Mesenchymal stem cell (in vitro differentiated cells and primary cell): ENCODE measurements at regions not wholly inside any gene's neighbourhood (a gene's known extent, or its start where the extent isn't known, plus 50 kb on each side); places are given as distances from the start of the nearest gene placed in this dataset.

Source experiments
- DNase-seq: peaks from one replicate; pipeline ENCODE4 v3.0.0-alpha.2; 2013
- H2AFZ ChIP-seq: one replicate; pipeline ENCODE4 v1.6.1; 2013; ENCODE audit warnings: low read depth, mild to moderate bottlenecking, control low read depth, inconsistent platforms, low read length, moderate library complexity
- H2AK5ac ChIP-seq: 2 replicates; pipeline ENCODE4 v1.6.1; 2013; ENCODE audit warnings: low read length, moderate library complexity, mild to moderate bottlenecking, inconsistent platforms; ENCODE audit not compliant: severe bottlenecking
- H2BK120ac ChIP-seq: one replicate; pipeline ENCODE4 v1.6.1; 2013; ENCODE audit warnings: low read depth, mild to moderate bottlenecking, inconsistent platforms, low read length, moderate library complexity
- H2BK12ac ChIP-seq, 2 experiments: one replicate each; pipeline ENCODE4 v1.6.1; 2013; ENCODE audit warnings: inconsistent platforms in 2 of 2, low read length in 2 of 2, mild to moderate bottlenecking in 2 of 2, moderate library complexity in 2 of 2, control low read depth in 1 of 2
- H2BK15ac ChIP-seq: one replicate; pipeline ENCODE4 v1.6.1; 2013; ENCODE audit warnings: mild to moderate bottlenecking, low read depth, inconsistent platforms; ENCODE audit not compliant: poor library complexity, severe bottlenecking
- H2BK5ac ChIP-seq: 2 replicates; pipeline ENCODE4 v1.6.1; 2013; ENCODE audit warnings: low read depth, mild to moderate bottlenecking, low read length, control low read depth, inconsistent platforms; ENCODE audit not compliant: poor library complexity, severe bottlenecking
- H3K14ac ChIP-seq, 2 experiments: one replicate each; pipeline ENCODE4 v1.6.1; 2013; ENCODE audit warnings: inconsistent platforms in 2 of 2, low read length in 2 of 2, control low read depth in 1 of 2, mild to moderate bottlenecking in 1 of 2, moderate library complexity in 1 of 2
- H3K18ac ChIP-seq, 2 experiments: one replicate each; pipeline ENCODE4 v1.6.1; 2013; ENCODE audit warnings: inconsistent platforms in 2 of 2, low read length in 2 of 2, control low read depth in 1 of 2, low read depth in 1 of 2, mild to moderate bottlenecking in 1 of 2
- H3K23ac ChIP-seq, 2 experiments: one replicate each; pipeline ENCODE4 v1.6.1; 2013; ENCODE audit warnings: inconsistent platforms in 2 of 2, low read length in 2 of 2, mild to moderate bottlenecking in 2 of 2, moderate library complexity in 2 of 2, control low read depth in 1 of 2
- H3K27ac ChIP-seq: 2 replicates; pipeline ENCODE4 v1.5.1; 2013; ENCODE audit warnings: mild to moderate bottlenecking, moderate library complexity, low read length, control low read depth, inconsistent platforms; ENCODE audit not compliant: poor library complexity, severe bottlenecking
- H3K27me3 ChIP-seq, 2 experiments: 2 replicates each; pipeline versions ENCODE4 v1.6.1 to v1.7.0; 2013; ENCODE audit warnings: low read length in 2 of 2, mild to moderate bottlenecking in 2 of 2, moderate library complexity in 2 of 2, control low read depth in 1 of 2, inconsistent platforms in 1 of 2; ENCODE audit not compliant: control insufficient read depth in 1 of 2, insufficient read depth in 1 of 2
- H3K36me3 ChIP-seq, 2 experiments: 2 replicates each; pipeline versions ENCODE4 v1.6.1 to v1.7.0; 2013; ENCODE audit warnings: low read length in 2 of 2, control low read depth in 1 of 2, inconsistent platforms in 1 of 2, low read depth in 1 of 2, mild to moderate bottlenecking in 1 of 2; ENCODE audit not compliant: insufficient read depth in 2 of 2, control insufficient read depth in 1 of 2
- H3K4ac ChIP-seq, 2 experiments: one replicate each; pipeline ENCODE4 v1.6.1; 2013; ENCODE audit warnings: inconsistent platforms in 2 of 2, low read length in 2 of 2, mild to moderate bottlenecking in 2 of 2, moderate library complexity in 2 of 2, control low read depth in 1 of 2, low read depth in 1 of 2
- H3K4me1 ChIP-seq: 2 replicates; pipeline ENCODE4 v1.6.1; 2013; ENCODE audit warnings: low read depth, low read length, control low read depth; ENCODE audit not compliant: control insufficient read depth, insufficient read depth
- H3K4me2 ChIP-seq: 2 replicates; pipeline ENCODE4 v1.6.1; 2013; ENCODE audit warnings: low read length, mild to moderate bottlenecking, inconsistent platforms; ENCODE audit not compliant: poor library complexity, severe bottlenecking
- H3K4me3 ChIP-seq, 2 experiments: 2 replicates each; pipeline versions ENCODE4 v1.5.1 to v1.7.0; 2013; ENCODE audit warnings: low read length in 2 of 2, mild to moderate bottlenecking in 2 of 2, control low read depth in 1 of 2, low read depth in 1 of 2; ENCODE audit not compliant: insufficient read depth in 1 of 2
- H3K79me1 ChIP-seq: replicated peaks from 2 replicates; pipeline ENCODE4 v1.6.1; 2013; ENCODE audit warnings: mild to moderate bottlenecking, control low read depth, low read length, inconsistent platforms; ENCODE audit not compliant: poor library complexity, severe bottlenecking
- H3K9ac ChIP-seq: 2 replicates; pipeline ENCODE4 v1.7.0; 2013; ENCODE audit warnings: mild to moderate bottlenecking, low read length, moderate library complexity
- H3K9me3 ChIP-seq: 2 replicates; pipeline ENCODE4 v1.7.0; 2013; ENCODE audit warnings: mild to moderate bottlenecking, low read length; ENCODE audit not compliant: control insufficient read depth
- H4K8ac ChIP-seq: one replicate; pipeline ENCODE4 v1.6.1; 2013; ENCODE audit warnings: inconsistent platforms, mild to moderate bottlenecking, low read length, moderate library complexity
- H4K91ac ChIP-seq: one replicate; pipeline ENCODE4 v1.6.1; 2013; ENCODE audit warnings: mild to moderate bottlenecking, low read length, inconsistent platforms
- WGBS: methylation state at CpG from one replicate; pipeline ENCODE4 v1.1.7; 2013; ENCODE audit warnings: mixed read lengths; 5-methylcytosine and 5-hydroxymethylcytosine counted together

DNA sequence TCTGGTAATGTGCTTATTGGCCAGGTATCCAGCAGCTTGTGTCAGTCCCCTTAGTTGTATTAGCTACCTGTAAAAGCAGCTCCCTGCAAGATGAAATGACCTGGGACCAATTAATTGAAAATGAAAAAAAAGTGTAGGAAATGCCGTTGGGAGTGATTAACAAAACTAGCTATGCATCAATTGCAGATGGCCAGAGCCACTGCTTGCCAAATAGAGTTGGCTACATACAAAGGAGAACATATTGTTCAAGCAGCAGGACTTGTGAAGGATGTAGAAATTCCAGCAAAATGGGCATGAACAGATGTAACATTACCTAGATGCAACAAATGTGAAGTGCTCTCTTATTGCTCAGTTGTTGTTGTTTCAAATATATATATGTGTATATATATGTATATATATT lies 300.5 kb downstream of the PCDH17 start:
- no peaks in the 10 kb centered on the region for H3K4me1 ChIP-seq
- H3K9ac ChIP-seq, result no peak overlapping the region
- H3K36me3 ChIP-seq, result no peaks in the 10 kb centered on the region
- H3K18ac ChIP-seq, result no peak overlapping the region
- no peaks in the 10 kb centered on the region for H3K79me1 ChIP-seq
- H2BK120ac ChIP-seq, result no peak overlapping the region
- no peak overlapping the region for H3K27ac ChIP-seq
- H2BK12ac ChIP-seq, result no peak overlapping the region
- no peak overlapping the region for H3K4me2 ChIP-seq
- H2BK15ac ChIP-seq, result no peak overlapping the region
- no peak overlapping the region for H2AFZ ChIP-seq
- H3K14ac ChIP-seq, result no peak overlapping the region
- H3K27me3 ChIP-seq, result no peaks in the 10 kb centered on the region
- no peak overlapping the region for H4K91ac ChIP-seq
- no peak overlapping the region for H3K4ac ChIP-seq
- H4K8ac ChIP-seq, result no peak overlapping the region
- H3K4me3 ChIP-seq, result no peak overlapping the region
- H3K23ac ChIP-seq, result no peak overlapping the region
- 90% methylated on average over 1 of the region's 1 CpG for WGBS
- peaks cover 3% of the 10 kb centered on the region for H3K9me3 ChIP-seq
- no peak overlapping the region for H2BK5ac ChIP-seq
- H2AK5ac ChIP-seq, result no peak overlapping the region
- DNase-seq, result no peak

DNA sequence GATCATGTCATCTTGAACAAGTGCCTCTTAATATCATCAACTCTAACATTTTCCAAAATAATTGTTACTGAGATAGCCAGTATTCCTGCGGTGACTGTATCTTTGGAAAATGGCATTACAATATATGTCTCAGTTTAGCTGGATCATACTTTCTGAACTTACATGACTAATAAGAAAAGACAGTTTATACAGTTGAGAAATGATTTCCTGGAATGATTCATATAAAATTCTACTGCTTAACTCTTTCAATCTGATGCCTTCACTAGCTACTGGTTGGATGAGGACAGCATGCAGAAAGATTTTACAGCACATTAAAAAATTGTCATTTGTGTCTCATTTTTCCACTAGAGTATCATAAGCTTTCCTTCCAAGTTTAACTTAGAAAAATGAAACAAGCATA lies 302.1 kb downstream of the PCDH17 start:
- no peak overlapping the region for H3K18ac ChIP-seq
- H2BK12ac ChIP-seq, result no peak overlapping the region
- H3K4me2 ChIP-seq, result no peak overlapping the region
- peak; percentile 1 for DNase-seq
- no peak overlapping the region for H3K4me3 ChIP-seq
- H3K9ac ChIP-seq, result no peak overlapping the region
- no peak overlapping the region for H3K27ac ChIP-seq
- no peak overlapping the region for H3K4ac ChIP-seq
- H3K14ac ChIP-seq, result no peak overlapping the region
- H2BK15ac ChIP-seq, result no peak overlapping the region
- H2BK5ac ChIP-seq, result no peak overlapping the region
- H3K27me3 ChIP-seq, result no peaks in the 10 kb centered on the region
- no peak overlapping the region for H4K8ac ChIP-seq
- no peaks in the 10 kb centered on the region for H3K4me1 ChIP-seq
- H3K9me3 ChIP-seq, result peaks cover 3% of the 10 kb centered on the region
- H2BK120ac ChIP-seq, result no peak overlapping the region
- H3K23ac ChIP-seq, result no peak overlapping the region
- H3K79me1 ChIP-seq, result no peaks in the 10 kb centered on the region
- no peak overlapping the region for H4K91ac ChIP-seq
- H3K36me3 ChIP-seq, result no peaks in the 10 kb centered on the region
- no peak overlapping the region for H2AFZ ChIP-seq
- no CpG with 5 or more reads among the region's 1 CpG for WGBS
- no peak overlapping the region for H2AK5ac ChIP-seq

GRCh38 chr13:57935965-57936364 lies 304.4 kb downstream of the PCDH17 start:
- Histone ChIP-seq H3K4ac (no peak overlapping the region), H3K9ac (no peak overlapping the region), H2BK120ac (no peak overlapping the region), H2BK5ac (no peak overlapping the region), H2BK15ac (no peak overlapping the region), H3K9me3 (peaks cover 10% of the 10 kb centered on the region), H3K14ac (no peak overlapping the region), H3K18ac (no peak overlapping the region), H2AFZ (no peak overlapping the region), H3K36me3 (no peaks in the 10 kb centered on the region), H3K79me1 (no peaks in the 10 kb centered on the region), H2AK5ac (no peak overlapping the region), H3K4me3 (no peak overlapping the region), H3K4me1 (no peaks in the 10 kb centered on the region), H4K8ac (no peak overlapping the region), H3K27me3 (no peaks in the 10 kb centered on the region), H3K23ac (no peak overlapping the region), H2BK12ac (no peak overlapping the region), H4K91ac (no peak overlapping the region), H3K27ac (no peak overlapping the region), H3K4me2 (no peak overlapping the region)
- no CpG with 5 or more reads among the region's 3 CpGs for WGBS
- DNase-seq, result no peak

GRCh38 chr13:57946361-57946760 lies 314.8 kb downstream of the PCDH17 start:
- DNase-seq, result peak; percentile 35
- no peak overlapping the region for H3K9ac ChIP-seq
- H4K8ac ChIP-seq, result no peak overlapping the region
- 29% methylated on average over 1 of the region's 1 CpG for WGBS
- H3K4me3 ChIP-seq, result no peak overlapping the region
- no peak overlapping the region for H2BK12ac ChIP-seq
- H4K91ac ChIP-seq, result no peak overlapping the region
- H3K36me3 ChIP-seq, result no peaks in the 10 kb centered on the region
- no peak overlapping the region for H3K4ac ChIP-seq
- no peak overlapping the region for H2AFZ ChIP-seq
- no peak overlapping the region for H2AK5ac ChIP-seq
- no peak overlapping the region for H3K14ac ChIP-seq
- H3K4me2 ChIP-seq, result no peak overlapping the region
- H2BK120ac ChIP-seq, result no peak overlapping the region
- no peak overlapping the region for H3K23ac ChIP-seq
- H3K9me3 ChIP-seq, result peaks cover 29% of the 10 kb centered on the region
- no peak overlapping the region for H3K18ac ChIP-seq
- no peak overlapping the region for H2BK15ac ChIP-seq
- no peaks in the 10 kb centered on the region for H3K79me1 ChIP-seq
- H2BK5ac ChIP-seq, result no peak overlapping the region
- no peak overlapping the region for H3K27ac ChIP-seq
- H3K27me3 ChIP-seq, result no peaks in the 10 kb centered on the region
- no peaks in the 10 kb centered on the region for H3K4me1 ChIP-seq
